ENCODE measurements at regions not wholly inside any gene's neighbourhood (a gene's known extent, or its start where the extent isn't known, plus 50 kb on each side); places are given as distances from the start of the nearest gene placed in this dataset.

- DNase-seq = no peak
These were observed 244.7 kb downstream of the NDUFA10 start for GRCh38 chr2:239780236-239780994.

GRCh38 chr2:239779584-239779983 lies 245.6 kb downstream of the NDUFA10 start:
- DNase-seq = no peak

- no peak for DNase-seq
These were observed 246.1 kb downstream of the NDUFA10 start for GRCh38 chr2:239778861-239779558.

GRCh38 chr2:239778042-239778851 lies 246.9 kb downstream of the NDUFA10 start:
- DNase-seq = peak; percentile 74

GRCh38 chr2:239777219-239777618 lies 247.9 kb downstream of the NDUFA10 start:
- DNase-seq = no peak

GRCh38 chr2:239776436-239777005 lies 248.6 kb downstream of the NDUFA10 start:
- DNase-seq = no peak

GRCh38 chr2:239775623-239776435 lies 249.3 kb downstream of the NDUFA10 start:
- DNase-seq = no peak

- DNase-seq = no peak
These were observed 250.1 kb downstream of the NDUFA10 start for GRCh38 chr2:239774933-239775622.

GRCh38 chr2:239774142-239774462 lies 251.0 kb downstream of the NDUFA10 start:
- DNase-seq = no peak

GRCh38 chr2:239773228-239774141 lies 251.7 kb downstream of the NDUFA10 start:
- no peak for DNase-seq

- no peak for DNase-seq
These were observed 252.4 kb downstream of the NDUFA10 start for GRCh38 chr2:239772721-239773120.

- no peak for DNase-seq
These were observed 254.9 kb downstream of the NDUFA10 start for GRCh38 chr2:239770246-239770639.

- peak; percentile 86 for DNase-seq
These were observed 255.4 kb downstream of the NDUFA10 start for GRCh38 chr2:239769554-239770245.

- no peak for DNase-seq
These were observed 256.1 kb downstream of the NDUFA10 start for GRCh38 chr2:239768907-239769553.

- no peak for DNase-seq
These were observed 256.9 kb downstream of the NDUFA10 start for GRCh38 chr2:239768031-239768790.

- DNase-seq = no peak
These were observed 257.9 kb downstream of the NDUFA10 start for GRCh38 chr2:239767021-239767905.

- DNase-seq = no peak
These were observed 259.2 kb downstream of the NDUFA10 start for GRCh38 chr2:239765911-239766310.
